HepG2 (cell line): ENCODE measurements at regions not wholly inside any gene's neighbourhood (a gene's known extent, or its start where the extent isn't known, plus 50 kb on each side); places are given as distances from the start of the nearest gene placed in this dataset.

Experiments used
- CEBPB ChIP-seq: IDR thresholded peaks from 2 replicates; pipeline ENCODE4 v1.6.1; 2011; ENCODE audit warnings: low read depth, low read length, improper control_type of control experiment, borderline replicate concordance
- EP300 ChIP-seq, 3 experiments: sonication (generic) in 1 of 3; formaldehyde crosslinking in 1 of 3; IDR thresholded peaks; 2 replicates each; pipeline versions ENCODE4 v1.5.1 to v1.6.1; 2011 to 2020; ENCODE audit warnings: low read depth in 2 of 3, low read length in 2 of 3, borderline replicate concordance in 1 of 3, improper control_type of control experiment in 1 of 3, mild to moderate bottlenecking in 1 of 3, missing genetic modification reagents in 1 of 3, moderate library complexity in 1 of 3
- GABPA ChIP-seq, 2 experiments: IDR thresholded peaks; 2 replicates each; pipeline ENCODE4 v1.6.1; 2011 to 2016; ENCODE audit warnings: low read depth in 2 of 2, low read length in 1 of 2, missing biosample characterization in 1 of 2, missing genetic modification characterization in 1 of 2
- JUN ChIP-seq: sonication (generic); formaldehyde crosslinking; IDR thresholded peaks from 2 replicates; pipeline ENCODE4 v1.4.0; 2020; ENCODE audit warnings: mild to moderate bottlenecking, missing genetic modification reagents
- RAD21 ChIP-seq: fragments of 450-650 bp; formaldehyde crosslinking; IDR thresholded peaks from 2 replicates; pipeline ENCODE4 v1.5.0; 2020; ENCODE audit warnings: mild to moderate bottlenecking
- TF ChIP-seq, protein P1 (sequence below): IDR thresholded peaks from 2 replicates; pipeline ENCODE4 v1.6.1; 2012; ENCODE audit warnings: inconsistent platforms

DNA sequence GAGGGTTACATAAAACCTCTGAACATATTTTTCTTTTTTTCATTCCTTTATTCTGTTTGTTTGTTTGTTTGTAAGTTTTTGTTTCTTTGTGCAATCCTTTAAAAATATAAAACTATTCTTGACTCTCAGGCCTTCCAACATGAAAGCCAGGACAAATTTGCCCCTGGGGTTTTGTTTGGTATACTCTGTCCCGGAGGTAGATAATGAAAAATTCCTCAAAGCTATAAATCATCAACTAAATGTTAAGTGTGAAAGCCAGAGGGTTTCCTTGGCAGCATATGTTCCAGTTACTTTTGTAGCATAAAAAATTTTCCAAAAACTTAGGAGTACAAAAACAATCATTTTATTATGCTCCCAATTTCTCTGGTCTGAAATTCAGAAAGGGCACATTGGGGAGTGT is 1084.3 kb upstream of the GJE1 start:
- TF ChIP-seq CEBPB = no peak
- TF ChIP-seq RAD21 (CRISPR knock-in tag) = no peak
- TF ChIP-seq JUN (CRISPR knock-in tag) = no peak
- TF ChIP-seq EP300 (IDR thresholded peaks at IDR 0.05; ENCODE audit: low read depth in 2 of 2, low read length in 2 of 2) = no peak
- no peak for TF ChIP-seq EP300 (CRISPR knock-in tag; IDR thresholded peaks at IDR 0.05; ENCODE audit: borderline replicate concordance)
- no peak for TF ChIP-seq GABPA (IDR thresholded peaks at IDR 0.05; ENCODE audit: low read depth, low read length)
- no peak for TF ChIP-seq GABPA (CRISPR knock-in tag; IDR thresholded peaks at IDR 0.05; ENCODE audit: low read depth)
- TF ChIP-seq, protein P1, sequence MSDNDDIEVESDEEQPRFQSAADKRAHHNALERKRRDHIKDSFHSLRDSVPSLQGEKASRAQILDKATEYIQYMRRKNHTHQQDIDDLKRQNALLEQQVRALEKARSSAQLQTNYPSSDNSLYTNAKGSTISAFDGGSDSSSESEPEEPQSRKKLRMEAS = no peak
